GM12892 (cell line): ENCODE measurements at regions not wholly inside any gene's neighbourhood (a gene's known extent, or its start where the extent isn't known, plus 50 kb on each side); places are given as distances from the start of the nearest gene placed in this dataset.

Experiments used
- DNase-seq: peaks from one replicate; pipeline ENCODE4 v3.0.0; 2011; ENCODE audit not compliant: insufficient read length
- FAIRE-seq: peaks from 2 replicates; lab custom pipeline; 2011; peaks lifted over from hg19 to GRCh38; lab: Jason Lieb, UNC
- POLR2A ChIP-seq: IDR thresholded peaks from 2 replicates; pipeline ENCODE4 v1.6.1; 2011; ENCODE audit warnings: low read depth, low read length, control low read depth
- POLR2AphosphoS5 ChIP-seq: IDR thresholded peaks from 2 replicates; pipeline ENCODE4 v1.6.1; 2011; ENCODE audit warnings: low read depth, low read length, control low read depth
- TAF1 ChIP-seq: IDR thresholded peaks from 2 replicates; pipeline ENCODE4 v1.6.1; 2011; ENCODE audit warnings: low read depth, mild to moderate bottlenecking, control low read depth, low read length, borderline replicate concordance

DNA sequence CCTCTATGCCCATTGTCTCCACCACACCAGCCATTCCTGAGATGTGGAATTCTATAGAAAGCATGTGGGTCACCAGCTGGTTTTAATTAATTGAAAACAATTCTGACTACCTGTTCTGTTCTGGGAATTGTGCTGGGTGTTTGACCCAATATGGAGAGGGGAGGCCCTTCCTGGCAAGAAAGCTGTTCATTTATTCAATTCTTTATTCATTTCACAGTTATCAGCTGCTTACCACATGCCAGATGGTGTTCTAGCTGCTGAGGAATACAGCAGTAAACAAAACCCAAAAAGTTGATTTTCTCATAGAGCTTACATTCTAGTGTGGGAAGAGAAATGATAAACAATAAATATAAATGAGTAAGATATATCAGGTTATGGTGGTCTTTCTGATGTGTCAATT, 296.1 kb upstream of the RASGRP1 start:
- DNase-seq (no peak), FAIRE-seq (no peak)
- TF ChIP-seq POLR2A (no peak), TAF1 (no peak), POLR2AphosphoS5 (no peak)

DNA sequence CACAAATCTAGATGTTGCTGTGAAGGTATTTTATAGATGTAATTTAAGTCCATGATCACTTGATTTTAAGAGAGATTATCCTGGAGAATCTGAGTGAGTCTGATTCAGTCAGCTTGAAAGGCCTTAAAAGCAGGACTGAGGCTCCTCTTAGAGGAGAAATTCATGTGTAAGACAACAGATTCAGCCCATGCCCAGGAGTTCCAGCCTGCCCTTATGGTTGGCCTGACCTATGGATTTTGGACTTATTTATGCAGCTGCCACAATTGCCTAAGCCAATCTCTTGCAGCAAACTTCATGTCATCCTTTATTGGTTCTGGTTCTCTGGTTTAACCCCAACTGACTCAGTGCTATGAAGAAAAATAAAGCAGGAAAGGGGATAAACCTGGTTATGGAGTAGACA, 296.5 kb upstream of the RASGRP1 start:
- no peak for DNase-seq
- FAIRE-seq: no peak
- TF ChIP-seq TAF1 (no peak), POLR2AphosphoS5 (no peak), POLR2A (no peak)

DNA sequence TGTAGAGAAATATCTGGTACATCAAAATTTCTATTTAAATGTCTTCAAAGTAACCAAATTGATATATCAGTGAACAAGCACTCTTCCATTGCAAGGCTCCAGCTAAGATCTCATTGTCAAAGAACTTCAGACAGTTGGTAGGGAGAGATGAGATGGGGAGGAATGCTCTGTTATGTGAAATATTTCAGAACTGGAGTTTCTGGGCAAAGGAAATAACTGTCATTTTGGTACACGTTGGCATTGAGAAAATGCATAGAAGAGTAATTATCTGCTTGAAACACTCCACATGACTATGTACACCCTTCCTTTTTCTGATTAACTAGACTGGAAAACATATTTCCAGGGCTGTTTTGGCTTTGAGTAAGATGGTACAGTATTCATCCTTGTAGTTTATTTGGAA, 297.5 kb upstream of the RASGRP1 start:
- TF ChIP-seq TAF1 (no peak), POLR2A (no peak), POLR2AphosphoS5 (no peak)
- no peak for DNase-seq
- FAIRE-seq: no peak

DNA sequence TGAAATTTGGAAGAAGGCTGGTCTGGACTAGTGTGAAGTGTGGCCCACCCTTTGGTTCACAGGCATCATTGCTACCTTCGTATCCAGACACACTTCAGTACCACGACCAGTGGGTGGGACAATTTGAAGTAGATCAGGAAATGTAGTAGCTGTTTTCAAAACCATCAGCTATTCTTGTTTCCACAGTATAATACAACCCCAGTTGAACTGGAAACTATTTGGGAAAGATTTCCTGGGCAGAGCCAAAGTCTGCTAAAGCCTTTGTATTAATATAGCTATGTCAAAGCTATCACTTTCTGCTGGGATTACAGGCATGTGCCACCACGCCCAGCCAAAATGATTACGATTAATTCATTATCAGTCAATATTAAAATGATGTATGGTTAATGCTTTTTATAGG, 298.8 kb upstream of the RASGRP1 start:
- no peak for DNase-seq
- FAIRE-seq: no peak
- no peak for TF ChIP-seq POLR2AphosphoS5
- TF ChIP-seq TAF1: no peak
- TF ChIP-seq POLR2A: no peak

DNA sequence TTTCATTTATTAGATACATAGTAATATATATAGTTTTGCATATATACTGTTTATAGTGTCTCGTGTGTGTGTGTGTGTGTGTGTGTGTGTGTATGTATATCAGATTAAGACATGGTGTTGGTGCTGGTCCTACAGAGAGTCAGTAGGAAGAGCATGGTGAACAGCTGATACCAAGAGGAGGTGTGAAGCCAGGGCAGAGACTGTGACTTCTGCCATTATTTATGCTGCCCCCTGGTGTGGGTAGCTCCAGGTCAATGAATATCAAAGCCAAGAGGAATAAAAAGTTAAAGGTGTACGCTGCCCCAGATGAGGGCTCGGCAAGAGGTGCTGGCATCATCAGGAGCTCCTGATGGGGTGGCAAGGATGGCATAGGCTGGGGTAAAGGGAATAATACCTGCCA, 299.5 kb upstream of the RASGRP1 start:
- no peak for TF ChIP-seq POLR2AphosphoS5
- no peak for TF ChIP-seq POLR2A
- no peak for TF ChIP-seq TAF1
- DNase-seq (no peak), FAIRE-seq (no peak)

DNA sequence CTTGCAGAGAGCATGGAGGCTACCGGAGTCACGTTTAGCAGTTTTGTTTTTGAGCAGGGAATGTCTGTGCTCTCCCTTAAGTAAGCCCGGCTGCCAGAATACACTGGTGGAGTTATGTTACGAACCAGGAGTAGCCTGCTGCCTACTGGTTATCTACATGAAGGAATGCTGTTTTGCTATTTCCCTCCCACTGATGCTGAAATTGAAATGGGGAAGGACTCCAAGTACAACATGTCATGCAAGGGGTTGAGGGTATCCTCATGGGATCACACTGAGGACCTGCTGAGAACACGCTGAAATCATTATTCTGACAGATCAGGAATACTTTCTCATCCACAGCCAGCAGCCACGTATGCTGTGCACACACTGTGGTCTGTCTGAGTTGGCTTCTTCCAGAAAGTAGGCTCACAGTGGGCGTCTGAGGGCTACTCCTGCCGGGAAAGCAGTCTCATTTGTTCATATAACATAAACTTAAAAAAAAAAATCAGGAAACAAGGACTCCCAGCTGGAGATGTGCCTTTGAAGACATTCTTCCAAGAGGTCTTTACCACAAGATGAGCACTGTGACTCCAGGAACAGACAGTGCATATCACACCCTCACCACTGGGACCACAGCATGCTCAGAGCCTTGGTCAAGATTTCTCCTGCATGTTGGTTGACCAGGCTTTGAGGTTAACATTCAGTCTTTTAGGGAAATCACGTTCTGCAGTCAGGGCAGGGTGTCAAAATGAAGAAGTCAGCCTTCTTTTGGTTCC, 300.4 kb upstream of the RASGRP1 start:
- DNase-seq (no peak), FAIRE-seq (no peak)
- TF ChIP-seq POLR2A (no peak), TAF1 (no peak), POLR2AphosphoS5 (no peak)

DNA sequence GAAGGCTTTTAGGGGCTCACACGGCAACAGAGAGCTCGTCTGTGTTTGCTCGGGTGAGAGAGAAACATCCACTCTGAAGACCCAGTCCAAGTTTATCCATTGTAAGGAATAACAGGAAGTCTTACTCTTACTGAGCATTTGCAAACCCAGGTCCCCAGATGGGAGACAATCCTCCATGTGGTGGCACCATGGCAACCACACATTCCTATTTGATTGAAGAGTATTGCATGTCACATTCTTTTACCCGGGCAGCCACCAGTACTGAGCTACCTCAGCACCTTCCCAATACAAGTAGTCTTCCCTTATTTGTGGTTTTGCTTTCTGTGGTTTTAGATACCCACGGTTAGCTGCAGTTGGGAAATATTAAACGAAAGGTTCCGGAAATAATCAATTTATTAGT, 302.9 kb upstream of the RASGRP1 start:
- FAIRE-seq: no peak
- TF ChIP-seq POLR2A (no peak), TAF1 (no peak), POLR2AphosphoS5 (no peak)
- no peak for DNase-seq

DNA sequence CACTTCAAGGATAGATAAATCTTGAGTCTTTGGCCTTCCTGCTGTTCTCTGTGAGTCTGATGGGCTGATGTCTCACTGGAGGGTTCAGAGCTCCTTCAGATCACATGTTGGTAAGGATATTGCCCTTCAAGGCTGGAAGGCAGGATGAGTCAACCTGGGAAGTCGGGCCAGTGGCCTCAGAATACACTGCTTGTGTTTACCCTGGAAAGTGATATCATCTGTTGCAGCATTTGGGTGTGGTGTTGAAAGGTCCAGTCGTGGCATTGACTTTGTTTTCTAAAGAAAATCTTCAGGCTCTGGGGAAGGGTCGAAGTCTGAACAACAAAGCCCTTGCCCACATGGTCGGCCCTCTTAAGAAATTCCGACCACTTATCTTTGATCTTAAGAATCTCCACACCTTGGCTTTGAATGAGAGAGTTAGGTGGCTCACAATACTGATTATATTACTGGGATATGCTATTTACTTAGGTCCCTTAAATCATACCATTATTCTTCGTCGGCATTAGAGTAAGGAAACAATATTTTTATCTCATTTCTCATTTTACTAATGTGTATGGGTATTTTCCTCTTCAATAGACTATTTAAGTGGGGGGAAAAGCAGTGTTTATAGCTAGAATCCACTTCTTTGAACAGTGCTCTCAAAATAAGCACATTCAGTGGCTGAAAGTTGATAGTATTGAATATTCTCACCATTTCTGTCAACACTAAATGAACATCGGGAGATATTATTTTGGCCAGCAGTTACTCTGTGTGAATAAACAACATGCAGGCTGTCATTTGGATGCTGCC, 303.9 kb upstream of the RASGRP1 start:
- DNase-seq: no peak
- TF ChIP-seq POLR2AphosphoS5 (no peak), TAF1 (no peak), POLR2A (no peak)
- no peak for FAIRE-seq

DNA sequence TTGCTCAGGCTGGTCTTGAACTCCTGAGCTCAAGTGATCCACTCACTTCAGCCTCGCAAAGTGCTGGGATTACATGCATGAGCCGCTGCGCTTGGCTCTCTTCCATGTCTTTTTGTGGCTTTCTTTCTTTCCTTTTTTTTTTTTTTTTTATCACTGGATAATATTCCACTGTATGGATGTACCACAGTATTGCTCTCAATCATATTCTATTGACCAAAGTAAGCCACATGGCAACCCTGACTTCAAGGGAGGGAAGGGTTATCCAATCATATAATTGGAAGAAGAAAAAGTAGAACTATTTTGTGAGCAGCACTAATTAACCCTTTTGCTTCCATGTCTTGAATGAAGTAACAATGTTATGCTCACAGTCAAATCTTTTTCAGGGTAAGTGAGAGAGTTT, 307.0 kb upstream of the RASGRP1 start:
- DNase-seq: no peak
- TF ChIP-seq TAF1: no peak
- TF ChIP-seq POLR2A: no peak
- no peak for FAIRE-seq

DNA sequence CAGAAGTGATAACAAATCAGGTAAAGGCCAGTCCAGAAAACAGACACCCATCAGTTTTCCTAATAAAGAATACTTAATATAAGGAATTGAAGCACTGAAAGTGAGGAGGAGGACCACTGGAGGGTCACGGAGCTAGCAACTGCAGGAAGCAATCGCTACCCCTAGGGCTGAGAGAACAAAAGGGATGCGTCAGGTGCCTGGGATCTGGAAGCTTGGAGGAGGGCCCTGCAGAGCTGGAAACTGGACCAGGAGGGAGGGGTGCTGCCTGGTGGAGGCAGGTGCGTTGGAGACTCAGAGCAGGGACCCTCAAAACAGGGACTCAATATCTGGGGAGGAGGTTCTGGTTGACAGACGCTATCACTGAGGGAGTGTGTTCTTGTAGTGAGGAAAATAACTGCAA, 308.1 kb upstream of the RASGRP1 start:
- TF ChIP-seq TAF1 (no peak), POLR2AphosphoS5 (no peak), POLR2A (no peak)
- FAIRE-seq: no peak
- DNase-seq: no peak

DNA sequence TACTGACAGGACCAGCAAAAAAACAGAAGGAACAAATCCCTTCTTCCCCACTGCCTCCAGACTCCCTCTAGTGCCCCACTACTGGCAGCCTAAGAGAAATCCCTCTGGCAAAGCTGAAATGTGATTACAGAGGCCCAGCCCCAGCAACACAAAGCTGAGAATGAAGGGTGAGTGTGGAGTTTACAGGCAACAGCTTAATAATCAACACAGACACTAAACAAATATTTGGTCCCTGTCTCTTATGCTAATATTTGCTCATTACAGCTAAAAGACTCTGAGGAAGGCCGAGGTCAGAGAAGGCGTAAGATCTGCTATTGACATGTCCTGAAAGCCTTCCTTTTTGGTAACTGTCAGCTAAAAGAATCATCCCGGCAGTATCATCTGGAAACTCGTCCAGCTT, 308.5 kb upstream of the RASGRP1 start:
- DNase-seq (no peak), FAIRE-seq (no peak)
- TF ChIP-seq POLR2AphosphoS5 (no peak), TAF1 (no peak), POLR2A (no peak)

DNA sequence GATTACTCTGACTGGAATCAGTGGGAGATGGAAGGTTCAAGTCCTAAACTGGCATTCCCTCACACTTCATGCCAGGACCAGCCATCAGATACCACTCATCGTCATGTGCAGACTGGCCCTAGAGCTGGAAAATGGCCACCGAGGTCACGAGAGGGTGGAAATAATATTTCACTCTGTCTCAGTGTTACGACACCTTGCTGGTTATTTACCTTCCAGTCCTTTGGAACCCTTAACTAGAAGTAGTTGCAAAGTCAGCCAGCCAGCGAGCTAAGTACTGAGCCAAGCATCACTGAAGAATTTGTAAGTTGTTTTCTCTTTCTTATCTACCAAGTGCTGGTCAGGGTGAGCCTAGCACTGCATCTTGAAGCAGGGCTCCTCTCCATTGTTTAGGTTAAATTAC, 309.9 kb upstream of the RASGRP1 start:
- TF ChIP-seq TAF1 (no peak), POLR2AphosphoS5 (no peak), POLR2A (no peak)
- DNase-seq (no peak), FAIRE-seq (no peak)

DNA sequence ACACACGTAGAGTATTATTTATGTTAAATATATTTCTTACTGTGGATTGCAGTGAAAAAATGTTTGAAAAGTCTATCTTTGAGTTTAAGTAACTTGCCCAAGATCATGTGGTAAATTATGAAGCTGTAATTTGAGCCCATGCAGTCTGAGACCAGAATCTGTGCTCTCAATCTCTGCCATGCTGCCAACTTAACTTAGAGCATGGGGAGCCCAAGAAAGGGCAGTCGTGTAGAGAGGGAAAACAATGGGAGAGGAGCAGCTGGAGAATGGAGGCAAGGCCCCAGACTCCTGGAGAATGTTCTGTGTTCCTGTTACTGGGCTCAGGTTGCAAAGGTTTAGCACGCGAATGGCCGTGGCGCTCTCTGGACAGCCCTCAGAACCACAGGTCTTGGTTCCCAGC, 311.6 kb upstream of the RASGRP1 start:
- no peak for TF ChIP-seq POLR2AphosphoS5
- TF ChIP-seq POLR2A: no peak
- no peak for TF ChIP-seq TAF1
- DNase-seq (no peak), FAIRE-seq (no peak)
